B cell (primary cell): ENCODE measurements at regions not wholly inside any gene's neighbourhood (a gene's known extent, or its start where the extent isn't known, plus 50 kb on each side); places are given as distances from the start of the nearest gene placed in this dataset.

Source experiments
- CTCF ChIP-seq: fragments of 200-600 bp; IDR thresholded peaks from one replicate; pipeline ENCODE4 v1.8.0; 2022; ENCODE audit warnings: antibody characterized with exemption, mild to moderate bottlenecking
- EZH2 ChIP-seq: IDR thresholded peaks from 2 replicates; pipeline ENCODE4 v1.6.1; 2012; ENCODE audit warnings: borderline replicate concordance, low read depth, mild to moderate bottlenecking, moderate library complexity, low read length; ENCODE audit not compliant: insufficient read depth, poor library complexity, severe bottlenecking

DNA sequence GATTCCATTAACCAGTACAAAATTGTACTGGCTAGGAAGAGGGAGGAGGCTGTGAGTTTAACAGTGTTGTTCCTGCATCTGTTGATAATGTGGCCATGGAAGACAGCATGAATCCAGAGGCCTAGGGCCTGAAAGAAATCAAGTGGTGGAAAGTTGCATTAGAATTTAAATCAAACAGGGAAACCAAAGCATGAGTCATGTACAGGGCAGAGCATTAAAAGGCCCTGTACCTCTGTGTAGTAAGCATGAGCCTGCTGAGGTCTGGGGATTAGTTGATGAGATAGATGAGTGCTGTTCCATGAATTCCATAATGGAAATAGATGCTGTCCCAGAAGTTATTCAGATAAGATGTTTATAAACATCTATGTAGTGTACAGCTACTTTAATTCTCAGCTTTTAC, 58.3 kb downstream of the MID1IP1 start:
- TF ChIP-seq EZH2: no peak
- no peak for TF ChIP-seq CTCF
